Lower lobe of right lung (tissue), 2 donors: ENCODE measurements at regions not wholly inside any gene's neighbourhood (a gene's known extent, or its start where the extent isn't known, plus 50 kb on each side); places are given as distances from the start of the nearest gene placed in this dataset.

Experiments used
- ATAC-seq, 2 donors: fragments of 200-7000 bp; cut with Tn5 transposase; one replicate each; pipeline ENCODE4 v1.9.1; 2020 to 2022; ENCODE audit warnings: mild to moderate bottlenecking in 2 of 2, moderate library complexity in 2 of 2
- DNase-seq: peaks from one replicate; pipeline ENCODE4 v3.0.0-alpha.2; 2020
- H3K27ac ChIP-seq: fragments of 200-600 bp; one replicate; pipeline ENCODE4 v1.8.0; 2022
- H3K27me3 ChIP-seq: fragments of 200-600 bp; one replicate; pipeline ENCODE4 v1.8.0; 2022; ENCODE audit warnings: low read depth
- H3K36me3 ChIP-seq: fragments of 200-600 bp; one replicate; pipeline ENCODE4 v1.8.0; 2022; ENCODE audit warnings: mild to moderate bottlenecking
- H3K4me1 ChIP-seq: fragments of 200-600 bp; one replicate; pipeline ENCODE4 v1.8.0; 2022
- H3K4me3 ChIP-seq: fragments of 200-600 bp; one replicate; pipeline ENCODE4 v1.8.0; 2022; ENCODE audit warnings: mild to moderate bottlenecking
- H3K9me3 ChIP-seq: fragments of 200-600 bp; one replicate; pipeline ENCODE4 v1.8.0; 2022
- intact Hi-C: fragments of 100-400 bp; cut with DNase I; formaldehyde crosslinking; loops from one replicate; pipeline ENCODE4 v1.11.0; 2022
- TF ChIP-seq, protein P1 (sequence below): fragments of 200-600 bp; IDR thresholded peaks from one replicate; pipeline ENCODE4 v1.8.0; 2022; ENCODE audit warnings: antibody characterized with exemption, mild to moderate bottlenecking
- donor health status: DM: no; HTN: yes; CAD: no; lungs with severe emphysema.

DNA sequence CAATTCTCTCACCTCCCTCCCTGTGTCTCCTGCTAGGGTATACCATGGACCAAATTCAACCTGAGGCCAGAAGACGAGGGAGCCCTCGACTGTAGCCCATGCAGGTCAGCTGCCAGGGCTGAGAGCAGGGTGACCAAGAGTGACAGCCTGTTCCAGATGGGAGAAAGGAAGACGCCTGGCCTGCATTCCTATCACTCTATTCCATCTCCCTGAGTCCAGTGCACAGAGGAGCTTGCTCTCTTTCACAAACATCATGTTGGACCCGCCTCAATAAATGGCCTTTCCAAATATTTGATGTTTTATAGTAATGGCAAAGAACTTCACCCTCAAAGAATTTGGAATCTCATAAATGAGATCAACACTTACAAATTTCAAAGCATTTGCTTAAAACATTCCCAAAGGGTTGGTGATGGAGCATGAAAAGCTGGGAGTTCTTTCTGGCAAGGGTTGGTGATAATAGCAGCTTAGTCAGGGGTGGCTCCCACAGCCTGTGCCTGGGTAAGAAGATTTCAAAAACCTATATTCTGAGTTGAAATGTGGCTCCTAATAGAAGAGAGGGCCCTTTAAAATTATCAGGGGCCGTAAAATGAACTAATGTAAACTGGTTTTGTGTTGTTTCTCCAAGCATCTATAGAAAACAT, 393.1 kb downstream of the EFNA5 start:
- intact Hi-C loops = no loop called here
- Histone ChIP-seq H3K4me1 (no peaks in the 10 kb centered on the region), H3K36me3 (no peaks in the 10 kb centered on the region), H3K4me3 (no peak overlapping the region), H3K9me3 (no peaks in the 10 kb centered on the region), H3K27ac (no peak overlapping the region), H3K27me3 (no peaks in the 10 kb centered on the region)
- no peak for DNase-seq
- TF ChIP-seq, protein P1, sequence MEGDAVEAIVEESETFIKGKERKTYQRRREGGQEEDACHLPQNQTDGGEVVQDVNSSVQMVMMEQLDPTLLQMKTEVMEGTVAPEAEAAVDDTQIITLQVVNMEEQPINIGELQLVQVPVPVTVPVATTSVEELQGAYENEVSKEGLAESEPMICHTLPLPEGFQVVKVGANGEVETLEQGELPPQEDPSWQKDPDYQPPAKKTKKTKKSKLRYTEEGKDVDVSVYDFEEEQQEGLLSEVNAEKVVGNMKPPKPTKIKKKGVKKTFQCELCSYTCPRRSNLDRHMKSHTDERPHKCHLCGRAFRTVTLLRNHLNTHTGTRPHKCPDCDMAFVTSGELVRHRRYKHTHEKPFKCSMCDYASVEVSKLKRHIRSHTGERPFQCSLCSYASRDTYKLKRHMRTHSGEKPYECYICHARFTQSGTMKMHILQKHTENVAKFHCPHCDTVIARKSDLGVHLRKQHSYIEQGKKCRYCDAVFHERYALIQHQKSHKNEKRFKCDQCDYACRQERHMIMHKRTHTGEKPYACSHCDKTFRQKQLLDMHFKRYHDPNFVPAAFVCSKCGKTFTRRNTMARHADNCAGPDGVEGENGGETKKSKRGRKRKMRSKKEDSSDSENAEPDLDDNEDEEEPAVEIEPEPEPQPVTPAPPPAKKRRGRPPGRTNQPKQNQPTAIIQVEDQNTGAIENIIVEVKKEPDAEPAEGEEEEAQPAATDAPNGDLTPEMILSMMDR = no peak
- ATAC-seq = peak in 1 of 2 donors; percentile 32

GRCh38 chr5:107275333-107275732, 395.4 kb downstream of the EFNA5 start:
- no peak for DNase-seq
- H3K4me1 ChIP-seq = no peaks in the 10 kb centered on the region
- no peaks in the 10 kb centered on the region for H3K27me3 ChIP-seq
- H3K27ac ChIP-seq = no peak overlapping the region
- H3K9me3 ChIP-seq = no peaks in the 10 kb centered on the region
- no peaks in the 10 kb centered on the region for H3K36me3 ChIP-seq
- TF ChIP-seq, protein P1 = no peak
- H3K4me3 ChIP-seq = no peak overlapping the region
- intact Hi-C loops = no loop called here
- ATAC-seq = no peak

DNA sequence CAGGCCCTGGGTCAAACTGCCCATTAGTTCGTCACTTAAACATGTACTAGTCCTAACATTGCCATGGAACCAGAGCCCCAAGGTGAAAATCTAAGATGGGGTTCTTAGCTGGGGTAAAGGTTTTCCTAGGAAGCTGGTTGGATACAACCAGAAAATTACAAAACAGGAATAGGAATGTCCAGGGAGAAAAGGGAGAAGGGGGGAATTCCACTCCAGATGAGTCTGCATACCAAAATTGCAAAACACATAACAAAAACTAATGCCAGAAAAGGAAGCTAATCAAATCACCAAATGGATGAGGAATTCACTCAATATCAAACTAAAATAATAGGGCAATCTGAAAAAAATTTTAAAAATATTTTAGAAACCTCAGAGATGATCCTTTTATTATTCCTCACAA, 396.2 kb downstream of the EFNA5 start:
- intact Hi-C loops = no loop called here
- no peak for DNase-seq
- no peak for ATAC-seq

DNA sequence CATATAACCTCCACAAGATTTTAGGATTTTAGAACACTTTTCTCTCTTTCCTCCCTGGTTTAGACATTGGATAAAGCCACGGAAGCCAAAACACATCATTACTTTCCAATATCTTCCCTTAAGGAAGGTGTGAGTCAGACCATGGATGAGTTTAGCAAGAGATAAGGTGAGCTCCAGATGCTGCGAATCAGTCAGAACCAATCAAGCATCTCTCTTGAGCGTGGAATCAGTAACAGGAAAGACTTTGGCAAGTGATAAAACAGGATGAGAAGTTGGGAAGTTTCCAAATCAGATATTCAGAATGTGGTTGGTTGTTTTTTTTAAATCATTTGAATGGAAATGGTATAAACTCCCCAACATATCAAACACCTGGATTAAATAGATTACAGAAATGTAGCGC, 397.8 kb downstream of the EFNA5 start:
- H3K4me3 ChIP-seq = no peak overlapping the region
- H3K36me3 ChIP-seq = no peaks in the 10 kb centered on the region
- TF ChIP-seq, protein P1 = no peak
- H3K4me1 ChIP-seq = no peaks in the 10 kb centered on the region
- DNase-seq = no peak
- no peaks in the 10 kb centered on the region for H3K27me3 ChIP-seq
- intact Hi-C loops = no loop called here
- H3K27ac ChIP-seq = no peak overlapping the region
- no peak for ATAC-seq
- no peaks in the 10 kb centered on the region for H3K9me3 ChIP-seq

More for the DNA sequence above, 396.2 kb downstream of the EFNA5 start:
- Histone ChIP-seq H3K4me3 (no peak overlapping the region), H3K27me3 (no peaks in the 10 kb centered on the region), H3K9me3 (no peaks in the 10 kb centered on the region), H3K36me3 (no peaks in the 10 kb centered on the region), H3K27ac (no peak overlapping the region), H3K4me1 (no peaks in the 10 kb centered on the region)
- TF ChIP-seq, protein P1 = no peak

GRCh38 chr5:107272509-107272908, 398.2 kb downstream of the EFNA5 start:
- DNase-seq = no peak
- TF ChIP-seq, protein P1 = no peak
- intact Hi-C loops = no loop called here
- Histone ChIP-seq H3K9me3 (no peaks in the 10 kb centered on the region), H3K27me3 (no peaks in the 10 kb centered on the region), H3K4me1 (no peaks in the 10 kb centered on the region), H3K36me3 (no peaks in the 10 kb centered on the region), H3K27ac (no peak overlapping the region), H3K4me3 (no peak overlapping the region)
- ATAC-seq = peak in 1 of 2 donors; percentile 24
